HG03460 (cell line): ENCODE measurements at regions not wholly inside any gene's neighbourhood (a gene's known extent, or its start where the extent isn't known, plus 50 kb on each side); places are given as distances from the start of the nearest gene placed in this dataset.

Experiments
- ATAC-seq: cut with Tn5 transposase; IDR thresholded peaks from one replicate; pipeline ENCODE4 v1.9.1; 2021; ENCODE audit not compliant: unreplicated experiment

GRCh38 chr6:22455378-22455777 is 114.0 kb upstream of the HDGFL1 start:
- no peak for ATAC-seq

DNA sequence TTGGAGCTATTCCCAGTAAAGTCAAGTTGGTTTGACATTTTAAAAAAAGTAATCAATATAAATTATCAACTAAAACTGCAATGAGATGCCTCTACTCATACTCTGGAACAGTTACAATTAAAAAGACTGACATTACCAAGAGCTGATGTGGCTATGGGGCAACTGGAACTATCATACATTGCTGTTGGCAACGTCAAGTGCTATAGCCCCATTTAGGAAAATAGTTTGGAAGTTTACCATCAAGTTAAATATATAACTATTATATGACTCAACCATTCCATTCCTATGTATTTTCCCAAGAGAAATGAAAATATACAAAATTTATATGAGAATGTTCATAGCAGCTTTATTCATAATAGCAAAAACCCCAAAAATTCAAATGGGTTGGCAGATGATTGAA is 111.4 kb upstream of the HDGFL1 start:
- ATAC-seq = no peak

DNA sequence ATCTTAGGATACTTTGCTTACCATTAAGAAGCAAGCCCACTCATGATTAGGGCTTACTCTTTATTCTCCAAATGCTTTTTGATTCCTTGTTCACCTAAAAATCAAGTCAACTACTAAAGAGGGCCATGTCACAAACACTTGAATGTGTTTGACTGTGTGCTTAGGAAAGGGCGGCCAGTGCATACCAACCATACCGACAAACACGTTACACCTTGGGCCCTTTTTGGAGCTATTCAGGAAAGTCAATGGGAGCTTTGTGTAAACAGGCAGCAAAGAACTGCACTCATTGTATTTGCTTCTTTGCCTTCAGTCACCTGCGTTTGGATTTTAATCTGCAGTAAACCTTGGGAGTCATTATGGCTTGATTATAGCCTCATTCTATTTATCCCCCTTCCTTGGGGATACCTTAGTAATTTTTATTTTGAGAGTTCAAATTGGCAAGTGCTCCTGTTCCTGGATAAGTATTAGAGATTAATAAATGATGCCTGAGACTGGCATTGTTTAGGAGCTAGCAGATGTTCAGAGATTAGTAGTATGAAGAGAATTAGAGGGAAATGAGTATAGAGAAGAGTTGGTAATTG is 102.6 kb upstream of the HDGFL1 start:
- ATAC-seq = no peak

GRCh38 chr6:22467645-22468044 is 101.7 kb upstream of the HDGFL1 start:
- no peak for ATAC-seq

DNA sequence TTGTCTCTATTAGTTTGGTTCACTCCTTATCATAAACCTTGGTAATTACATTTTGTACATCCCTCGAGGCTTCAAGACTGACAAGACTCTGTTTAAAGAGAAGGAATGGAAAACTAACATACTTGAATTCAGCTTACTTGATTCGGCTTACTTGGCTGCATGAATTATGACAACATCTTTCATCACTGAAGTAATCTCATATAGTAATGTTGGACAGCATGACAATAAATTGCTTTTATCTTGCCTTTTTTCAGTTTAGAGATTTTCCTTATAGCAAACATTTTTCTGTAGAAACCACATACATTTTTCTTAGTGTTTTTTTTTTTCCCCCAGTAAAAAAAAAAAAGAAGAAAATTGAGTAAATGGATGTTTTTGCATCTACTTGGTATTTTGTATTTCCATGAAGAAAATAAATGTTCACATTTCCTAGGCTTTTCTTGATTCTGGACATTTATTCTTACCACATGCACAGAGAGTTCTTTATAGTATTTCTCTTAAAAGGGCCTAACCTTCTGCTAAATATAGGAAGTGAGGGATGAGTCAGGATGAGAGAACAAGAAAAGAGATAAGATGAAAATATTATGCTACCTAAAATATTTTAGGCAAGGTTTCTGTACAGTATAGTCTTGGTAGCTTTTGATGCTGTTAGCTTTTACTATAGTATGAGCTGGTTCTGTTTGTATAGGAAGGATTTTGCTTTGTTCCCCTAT is 101.0 kb upstream of the HDGFL1 start:
- ATAC-seq = no peak

DNA sequence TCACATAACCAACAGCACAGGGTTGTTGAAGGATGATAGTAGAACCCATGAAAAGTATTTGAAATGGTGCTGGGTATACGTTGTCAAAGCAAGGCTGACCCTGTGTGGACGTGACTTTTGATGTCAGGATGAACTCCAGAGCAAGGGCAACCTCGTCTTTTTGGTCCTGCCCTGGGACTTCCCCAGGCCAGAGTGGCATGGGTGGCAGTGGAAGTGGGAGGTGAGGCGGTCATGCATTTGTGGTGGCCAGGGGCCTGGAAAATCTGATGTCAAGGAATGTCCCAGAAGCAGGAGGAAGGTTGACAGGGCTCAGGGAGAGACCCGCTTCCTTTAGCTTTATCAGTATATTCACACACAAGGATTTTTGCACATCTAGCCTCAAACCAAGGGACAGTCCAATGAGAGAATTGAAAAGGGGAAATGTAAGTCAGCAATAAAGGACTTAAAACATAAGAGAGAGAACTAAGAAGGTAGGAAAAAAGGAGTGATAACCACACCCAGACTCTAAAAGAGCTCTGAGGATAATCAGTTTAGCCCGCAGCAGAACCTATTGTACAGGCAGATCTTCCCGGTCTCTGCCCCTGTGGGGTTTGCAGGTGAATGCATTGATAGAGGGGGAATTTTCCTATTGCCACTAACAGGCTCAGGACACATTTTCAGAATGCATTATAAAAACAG is 98.8 kb upstream of the HDGFL1 start:
- ATAC-seq = no peak

DNA sequence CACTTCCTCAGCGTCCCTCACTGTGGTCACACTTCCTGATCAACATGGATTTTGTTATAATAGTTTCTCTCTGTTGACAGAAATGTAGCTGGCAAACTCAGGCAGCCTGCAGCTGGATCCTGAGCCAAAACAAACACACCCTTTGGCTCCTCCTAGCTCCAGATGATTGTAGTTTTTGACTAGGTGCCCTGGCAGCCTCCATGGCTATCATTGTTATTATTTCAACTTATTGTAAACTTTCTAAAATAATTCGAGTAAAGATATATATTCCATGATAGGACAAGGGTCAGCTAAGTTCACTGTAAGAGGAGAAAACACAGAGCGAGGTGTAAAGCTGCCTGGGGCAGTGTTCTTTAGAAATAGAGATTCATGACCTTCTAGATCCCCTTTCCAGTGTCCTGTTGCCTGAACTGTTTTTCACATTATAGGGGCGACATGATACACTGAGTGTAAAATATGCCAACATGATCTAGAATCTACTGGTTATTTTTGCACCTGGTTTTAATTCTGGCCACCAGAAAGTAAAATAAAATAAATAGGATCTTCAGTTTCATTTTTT is 98.2 kb upstream of the HDGFL1 start:
- no peak for ATAC-seq

- ATAC-seq = no peak
These were observed 97.6 kb upstream of the HDGFL1 start for GRCh38 chr6:22471746-22472145.

GRCh38 chr6:22473991-22474682 is 95.2 kb upstream of the HDGFL1 start:
- no peak for ATAC-seq

DNA sequence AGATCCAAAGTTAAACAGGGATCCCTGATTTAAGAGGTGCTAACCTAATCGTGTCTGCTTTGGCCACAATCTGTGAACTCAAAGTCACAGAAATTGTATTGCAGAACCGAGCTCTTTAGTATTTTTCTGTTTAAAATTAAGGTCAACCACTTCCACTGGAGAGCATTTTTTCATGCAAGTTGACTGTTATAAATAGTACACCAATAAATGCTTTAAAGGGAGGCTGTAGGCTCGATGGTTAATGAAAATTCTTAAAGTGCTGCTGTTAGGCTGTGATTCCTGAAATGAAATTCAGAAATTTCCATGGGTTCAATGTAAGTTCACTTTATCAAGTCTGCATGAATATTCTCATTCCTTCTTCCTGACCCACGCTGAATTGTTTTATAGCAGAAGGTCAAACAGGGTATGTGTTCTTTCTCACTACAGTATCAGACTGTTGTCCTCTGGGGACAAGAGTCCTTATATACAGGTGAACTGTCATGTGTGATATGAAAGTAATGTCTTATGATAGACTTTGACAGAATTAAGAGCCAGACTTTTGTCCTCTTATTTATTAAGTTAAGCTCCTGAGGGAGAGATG is 92.5 kb upstream of the HDGFL1 start:
- no peak for ATAC-seq

- no peak for ATAC-seq
These were observed 72.1 kb upstream of the HDGFL1 start for GRCh38 chr6:22497276-22497675.

DNA sequence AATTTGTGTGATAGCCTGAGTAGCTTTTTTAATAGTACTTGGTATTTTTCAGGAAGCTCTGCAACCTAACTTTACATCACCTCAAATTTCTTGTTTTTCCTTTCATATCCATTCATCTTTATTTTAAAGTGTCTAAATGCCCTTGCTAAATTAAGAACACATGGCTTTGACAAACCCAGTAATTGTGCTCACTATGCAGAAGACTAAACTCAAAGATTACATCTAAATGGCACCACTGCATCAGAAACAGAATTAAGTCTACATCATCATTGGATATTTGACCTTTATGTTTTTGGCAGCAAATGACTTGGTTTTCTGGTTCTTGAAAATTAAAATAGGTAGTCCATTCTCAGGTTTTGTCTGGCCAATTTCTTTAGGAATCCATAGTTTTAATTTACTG is 69.6 kb upstream of the HDGFL1 start:
- no peak for ATAC-seq

DNA sequence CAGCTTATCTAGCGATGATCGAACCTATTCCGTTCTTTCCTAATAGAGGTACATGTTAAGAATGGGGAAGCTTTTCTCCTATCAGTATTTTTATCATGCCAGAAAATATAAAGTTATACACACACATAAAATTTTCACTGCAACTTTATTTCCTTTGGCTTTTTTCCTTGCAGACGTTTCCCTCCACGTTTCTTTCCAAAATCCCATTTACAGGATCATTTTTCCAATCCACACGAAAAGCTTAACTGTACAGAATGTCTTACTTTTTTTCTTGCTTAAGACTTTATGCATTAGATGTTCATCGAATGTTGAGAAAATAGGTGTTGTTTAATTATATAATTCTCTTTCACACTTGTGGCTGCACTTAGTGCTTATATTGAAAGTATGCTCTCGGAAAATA is 62.9 kb upstream of the HDGFL1 start:
- ATAC-seq = no peak

DNA sequence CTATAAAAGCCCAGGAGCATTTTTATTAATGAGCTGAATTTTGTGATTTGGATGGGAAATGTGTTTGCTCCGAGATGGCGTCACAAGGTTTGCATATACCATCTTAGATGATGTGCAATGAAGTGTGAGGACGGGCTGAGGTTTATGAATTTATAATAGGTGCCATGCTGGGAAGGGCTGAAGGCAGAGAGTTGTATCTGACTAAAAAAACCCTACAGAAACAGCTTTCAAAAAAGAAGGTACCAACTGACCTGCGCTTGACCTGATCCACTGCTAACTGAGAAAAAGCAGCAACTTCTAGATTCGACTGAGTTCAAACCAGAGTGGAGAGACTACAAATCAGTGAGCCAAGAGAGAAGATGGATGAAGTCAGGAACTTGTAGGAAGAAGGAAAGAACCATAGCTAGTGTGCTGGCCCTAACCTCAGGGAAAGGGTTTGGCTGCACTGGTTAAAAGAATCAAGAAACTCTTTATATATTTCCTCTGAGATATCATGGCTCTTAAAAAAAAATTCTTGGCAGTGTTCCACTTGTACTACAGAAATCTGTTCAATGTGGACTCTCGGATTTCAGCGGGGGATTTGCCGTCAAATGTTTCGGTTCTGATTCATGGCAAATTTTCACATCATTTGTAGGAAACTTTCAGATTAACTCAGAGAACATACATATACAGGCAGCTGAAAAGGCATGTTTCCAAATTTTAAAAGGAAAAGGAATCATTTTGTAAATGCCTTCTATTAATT is 56.5 kb upstream of the HDGFL1 start:
- ATAC-seq = no peak

- ATAC-seq = no peak
These were observed 55.7 kb upstream of the HDGFL1 start for GRCh38 chr6:22513667-22514066.

GRCh38 chr6:22519237-22519636 is 50.1 kb upstream of the HDGFL1 start:
- ATAC-seq = no peak
